ENCODE measurements at regions not wholly inside any gene's neighbourhood (a gene's known extent, or its start where the extent isn't known, plus 50 kb on each side); places are given as distances from the start of the nearest gene placed in this dataset.

GRCh38 chr3:102599819-102600576 is 165.2 kb downstream of the ZPLD1 start:
- DNase-seq: no peak

- DNase-seq: no peak
Observed at GRCh38 chr3:102605153-102605552, 170.3 kb downstream of the ZPLD1 start.

- no peak for DNase-seq
Observed at GRCh38 chr3:102608875-102609274, 174.1 kb downstream of the ZPLD1 start.

- DNase-seq: no peak
Observed at GRCh38 chr3:102614021-102614569, 179.3 kb downstream of the ZPLD1 start.

GRCh38 chr3:102614585-102614984 is 179.8 kb downstream of the ZPLD1 start:
- no peak for DNase-seq

- no peak for DNase-seq
Observed at GRCh38 chr3:102617381-102617780, 182.6 kb downstream of the ZPLD1 start.

- DNase-seq: no peak
Observed at GRCh38 chr3:102619361-102619760, 184.5 kb downstream of the ZPLD1 start.

GRCh38 chr3:102629943-102630342 is 195.1 kb downstream of the ZPLD1 start:
- no peak for DNase-seq

GRCh38 chr3:102630531-102630930 is 195.7 kb downstream of the ZPLD1 start:
- DNase-seq: no peak

GRCh38 chr3:102643546-102643945 is 208.7 kb downstream of the ZPLD1 start:
- DNase-seq: no peak

GRCh38 chr3:102646557-102646956 is 211.7 kb downstream of the ZPLD1 start:
- no peak for DNase-seq

GRCh38 chr3:102660653-102661052 is 225.8 kb downstream of the ZPLD1 start:
- no peak for DNase-seq

GRCh38 chr3:102661707-102662497 is 227.1 kb downstream of the ZPLD1 start:
- DNase-seq: no peak

GRCh38 chr3:102662498-102662772 is 227.6 kb downstream of the ZPLD1 start:
- no peak for DNase-seq

GRCh38 chr3:102664126-102664525 is 229.3 kb downstream of the ZPLD1 start:
- no peak for DNase-seq

- no peak for DNase-seq
Observed at GRCh38 chr3:102665183-102665582, 230.4 kb downstream of the ZPLD1 start.

GRCh38 chr3:102668247-102668646 is 233.4 kb downstream of the ZPLD1 start:
- DNase-seq: no peak

- DNase-seq: no peak
Observed at GRCh38 chr3:102670986-102671385, 236.2 kb downstream of the ZPLD1 start.

- no peak for DNase-seq
Observed at GRCh38 chr3:102672305-102672704, 237.5 kb downstream of the ZPLD1 start.

- DNase-seq: peak; percentile 22
Observed at GRCh38 chr3:102673271-102674115, 238.7 kb downstream of the ZPLD1 start.

- DNase-seq: no peak
Observed at GRCh38 chr3:102674284-102674683, 239.5 kb downstream of the ZPLD1 start.

GRCh38 chr3:102676424-102676823 is 241.6 kb downstream of the ZPLD1 start:
- DNase-seq: no peak

- DNase-seq: no peak
Observed at GRCh38 chr3:102682741-102683140, 247.9 kb downstream of the ZPLD1 start.
